CD4-positive, alpha-beta T cell treated with Interleukin-17A for 1 hour (primary cell): ENCODE measurements at regions not wholly inside any gene's neighbourhood (a gene's known extent, or its start where the extent isn't known, plus 50 kb on each side); places are given as distances from the start of the nearest gene placed in this dataset.

ENCODE experiments used
- DNase-seq: peaks from one replicate; pipeline ENCODE4 v3.0.0-alpha.2; 2020

DNA sequence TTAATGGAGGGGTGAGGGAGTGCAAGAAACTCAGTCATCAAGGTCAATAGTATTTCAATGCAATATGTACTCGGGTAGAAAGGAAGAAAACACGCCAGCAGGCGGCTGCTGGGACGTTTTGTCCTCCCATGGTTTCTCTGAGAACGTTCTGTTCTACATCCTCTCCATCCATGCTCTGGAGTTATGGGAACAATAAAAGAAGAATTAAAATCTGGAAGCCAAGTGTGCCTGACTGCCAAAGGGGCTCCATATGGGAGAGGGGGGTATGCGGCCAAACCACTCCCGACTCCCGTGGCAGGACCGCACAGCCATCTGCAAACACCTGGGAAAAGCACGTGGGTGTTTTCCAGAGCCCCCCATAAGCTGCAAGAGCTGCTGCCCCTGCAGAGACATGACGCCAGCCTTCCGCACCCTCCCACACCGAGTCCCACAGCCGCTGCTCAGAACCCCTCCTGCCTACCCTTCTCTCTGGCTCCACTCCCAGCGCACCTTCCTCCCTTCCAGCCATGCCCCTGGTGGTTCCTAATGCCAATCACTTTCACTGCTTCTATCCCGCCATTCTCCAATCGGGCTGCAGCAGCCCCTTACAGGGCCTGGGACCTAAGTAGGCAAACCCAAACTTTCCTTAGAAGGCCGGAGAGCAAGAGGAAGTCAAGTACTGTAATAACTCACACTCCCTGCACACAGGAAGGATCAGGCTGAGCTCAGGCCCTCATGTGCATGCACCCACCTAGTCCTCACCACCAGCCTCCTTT lies 241.6 kb downstream of the SYK start:
- no peak for DNase-seq

- DNase-seq, result no peak
Observed at GRCh38 chr9:91043811-91044175, 242.2 kb downstream of the SYK start.

GRCh38 chr9:91044354-91044753 lies 242.7 kb downstream of the SYK start:
- no peak for DNase-seq

- no peak for DNase-seq
Observed at GRCh38 chr9:91045041-91045440, 243.4 kb downstream of the SYK start.

DNA sequence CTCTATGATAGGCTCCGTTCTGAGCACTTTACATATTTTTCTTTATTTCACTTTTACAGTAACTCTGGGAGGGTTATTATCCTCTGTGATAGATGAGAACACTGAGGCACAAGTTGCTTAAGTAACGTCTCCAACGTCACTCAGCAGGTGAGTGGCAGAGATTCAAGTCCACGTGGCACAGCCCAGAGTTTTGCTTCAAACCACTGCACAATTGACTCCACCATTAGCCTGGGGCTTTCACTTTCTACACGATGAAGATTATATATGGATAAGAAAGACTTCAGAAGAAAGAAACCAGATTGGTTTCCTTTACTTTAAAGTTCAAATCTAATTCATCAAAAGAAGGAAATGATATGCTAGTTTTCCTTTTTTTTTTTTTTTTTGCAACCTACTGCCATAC lies 245.9 kb downstream of the SYK start:
- peak; percentile 48 for DNase-seq

DNA sequence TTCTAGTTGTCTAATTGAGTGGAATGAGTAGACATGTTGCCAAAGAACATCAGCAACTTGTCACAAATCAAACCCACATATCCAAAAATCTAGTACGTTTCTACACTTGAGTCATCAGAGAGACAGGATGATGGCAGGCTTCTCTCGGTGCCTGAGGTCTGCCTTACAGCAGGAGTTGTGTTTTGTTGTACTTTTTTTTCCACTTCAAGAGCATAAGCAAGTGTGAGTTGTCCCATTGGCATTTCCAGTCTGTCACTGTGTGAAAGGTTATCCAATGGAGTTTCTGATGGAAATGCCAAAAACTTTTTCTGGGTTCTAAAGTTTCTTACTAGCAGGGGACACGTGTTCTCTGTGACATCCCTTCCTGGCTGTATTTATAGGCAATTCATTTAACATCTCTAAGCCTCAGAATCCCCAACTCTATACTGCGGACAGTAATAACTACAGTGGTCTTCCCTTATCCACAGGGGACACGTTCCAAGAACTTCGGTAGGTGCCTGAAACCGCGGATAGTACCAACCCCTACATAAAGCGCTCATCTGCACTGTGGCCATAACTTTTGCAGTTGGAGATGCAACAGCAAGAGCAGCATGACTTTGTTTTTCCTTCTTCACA lies 246.5 kb downstream of the SYK start:
- DNase-seq, result peak; percentile 6

DNA sequence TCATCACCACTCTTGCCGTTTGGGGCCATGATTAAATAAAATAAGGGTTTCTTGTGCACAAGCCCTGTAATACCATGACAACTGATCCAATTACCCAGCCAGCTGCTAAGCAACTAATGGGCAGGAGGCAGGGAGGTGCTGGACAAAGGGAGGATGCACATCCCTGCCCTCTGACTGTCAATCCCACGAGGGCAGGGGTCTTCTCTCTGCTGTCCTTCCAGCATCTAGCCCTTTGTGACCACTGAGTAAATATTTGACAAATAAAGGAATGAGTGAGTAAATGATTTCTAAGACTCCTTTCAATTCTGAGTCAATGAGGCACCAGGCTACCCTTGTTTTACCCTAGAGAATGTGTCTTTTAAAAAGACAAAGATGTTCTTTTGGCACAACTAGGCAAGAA lies 247.1 kb downstream of the SYK start:
- no peak for DNase-seq

GRCh38 chr9:91053824-91054223 lies 252.2 kb downstream of the SYK start:
- DNase-seq, result no peak

DNA sequence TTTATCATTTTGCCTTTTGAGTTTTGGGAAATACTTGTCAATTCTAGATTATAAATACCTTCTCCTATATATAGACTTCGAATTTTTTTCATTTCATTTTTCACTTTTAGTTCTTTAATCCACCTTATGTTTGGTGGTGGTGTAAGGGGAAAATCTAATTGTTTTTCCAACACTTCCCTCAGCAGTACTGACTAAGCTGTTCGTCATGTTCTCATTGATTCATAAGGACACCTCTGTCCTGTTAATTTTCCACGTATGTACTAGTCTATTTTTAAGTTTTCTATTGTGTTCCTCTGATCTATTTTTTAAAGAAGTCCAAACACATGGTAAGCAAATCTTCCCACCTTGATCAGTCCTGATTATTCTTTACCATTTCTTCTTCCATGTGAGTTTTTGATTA lies 254.2 kb downstream of the SYK start:
- no peak for DNase-seq

GRCh38 chr9:91056486-91056885 lies 254.9 kb downstream of the SYK start:
- no peak for DNase-seq

DNA sequence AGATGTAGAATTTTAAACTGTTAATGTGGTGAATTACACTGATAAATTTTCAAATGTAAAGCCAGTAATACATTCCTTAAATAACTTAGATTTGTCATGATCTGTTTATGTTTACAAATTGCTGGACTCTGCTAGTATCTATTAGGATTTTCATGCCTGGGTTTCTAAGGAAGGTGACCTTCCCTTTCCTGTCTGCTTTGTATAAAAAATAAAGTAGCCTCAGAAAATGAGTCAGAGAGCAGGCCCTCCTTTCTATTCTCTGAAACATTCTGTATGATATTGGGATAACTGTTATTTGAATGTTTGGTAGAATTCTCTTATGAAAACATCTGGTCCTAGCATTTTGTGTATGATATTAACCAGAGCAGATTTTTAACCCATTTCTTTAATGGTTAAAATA lies 255.3 kb downstream of the SYK start:
- DNase-seq, result no peak

DNA sequence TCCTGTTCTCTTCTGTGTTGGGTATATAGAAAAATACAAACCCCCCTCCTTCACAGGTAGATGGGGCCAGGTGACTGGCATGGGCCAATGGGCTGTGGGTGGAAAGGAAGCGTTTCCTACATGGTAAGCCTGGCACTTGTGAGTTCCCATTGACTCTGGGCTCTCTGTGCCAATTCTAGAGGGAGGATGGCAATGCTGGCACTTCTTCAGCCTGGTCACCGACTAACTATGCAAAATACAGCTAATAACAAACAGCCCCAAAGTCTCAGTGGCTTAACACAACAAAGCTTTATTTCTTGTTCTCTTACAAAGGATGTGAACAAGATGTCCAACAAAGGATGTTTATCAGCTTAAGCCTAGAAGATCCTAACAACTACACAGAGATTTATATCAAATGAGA lies 258.1 kb downstream of the SYK start:
- DNase-seq, result no peak

- DNase-seq, result no peak
Observed at GRCh38 chr9:91060520-91061343, 259.1 kb downstream of the SYK start.

GRCh38 chr9:91061506-91061905 lies 259.9 kb downstream of the SYK start:
- DNase-seq, result no peak

DNA sequence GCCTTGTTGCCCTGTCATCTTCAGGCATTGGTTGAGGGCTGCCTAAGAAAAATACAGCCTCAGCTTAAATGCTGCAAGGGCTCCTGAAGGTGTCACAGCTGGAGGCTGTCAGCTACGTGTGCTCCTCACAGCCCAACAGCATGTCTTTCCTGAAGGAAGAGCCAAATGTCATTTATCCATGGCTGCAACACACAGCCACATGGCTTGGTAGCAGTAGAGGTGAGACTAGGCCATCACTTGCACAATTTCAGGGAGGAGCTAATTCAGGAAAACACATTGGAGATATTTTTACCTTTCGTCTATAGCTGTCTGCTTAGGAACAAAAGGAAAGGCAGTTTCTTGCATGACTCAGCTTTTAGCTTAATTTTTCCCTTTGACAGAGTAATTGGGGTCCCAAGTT lies 260.7 kb downstream of the SYK start:
- no peak for DNase-seq

GRCh38 chr9:91063471-91063870 lies 261.9 kb downstream of the SYK start:
- DNase-seq, result no peak

DNA sequence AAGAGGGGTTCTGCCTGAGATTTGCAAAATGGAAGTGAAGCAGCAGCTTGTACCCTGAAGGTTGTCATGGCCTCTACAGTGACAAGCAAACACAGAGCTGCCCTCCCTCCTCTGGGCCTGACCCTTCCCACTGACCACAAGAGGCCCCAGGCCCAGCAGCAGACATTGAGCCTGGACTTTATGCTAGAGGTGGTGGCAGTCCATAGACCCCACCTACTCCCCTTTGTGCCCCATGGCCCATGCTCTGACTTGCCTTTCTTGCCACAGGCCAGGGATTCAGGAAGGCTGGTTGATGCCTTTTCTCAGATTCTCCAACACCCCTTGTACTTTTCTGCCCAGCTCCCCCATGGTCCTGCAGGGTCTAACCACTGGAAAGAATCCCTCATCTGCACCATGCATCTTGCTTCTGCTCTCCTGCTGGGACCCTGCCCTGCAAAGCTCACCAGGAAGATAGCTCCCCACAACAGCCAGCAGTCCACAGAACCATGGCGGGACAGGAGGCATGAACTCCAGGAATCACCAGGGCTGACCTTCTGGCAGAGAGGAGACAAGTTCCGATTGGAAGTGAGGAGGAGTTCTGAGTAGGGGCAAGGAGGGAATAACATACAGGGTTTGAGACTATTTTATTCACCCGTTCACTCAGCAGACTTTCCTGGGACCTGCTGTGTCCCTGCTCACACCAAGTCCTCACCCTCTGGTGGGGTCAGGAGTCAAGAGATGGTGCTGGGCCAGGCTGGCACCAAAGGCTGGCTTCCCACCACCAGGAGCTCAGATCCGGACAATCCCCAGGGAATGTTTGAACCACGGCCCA lies 263.8 kb downstream of the SYK start:
- no peak for DNase-seq

DNA sequence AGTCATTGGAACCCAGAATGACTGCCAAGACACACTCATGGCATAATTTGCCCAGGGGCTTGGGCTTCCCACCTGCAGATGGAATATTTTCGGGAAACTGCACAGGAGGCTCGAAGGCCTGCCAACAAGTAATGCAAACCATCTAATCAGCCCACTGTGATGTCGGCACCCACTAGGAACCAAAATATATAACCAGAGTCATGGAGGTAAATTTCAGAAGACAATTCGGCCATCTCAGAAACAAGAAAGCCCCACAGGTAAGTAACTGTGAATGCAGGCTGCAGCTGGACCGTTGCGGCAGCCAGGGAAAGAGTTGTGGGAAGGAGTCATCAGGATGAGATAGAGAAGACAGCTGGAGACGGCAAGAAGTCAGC lies 264.4 kb downstream of the SYK start:
- DNase-seq, result no peak

DNA sequence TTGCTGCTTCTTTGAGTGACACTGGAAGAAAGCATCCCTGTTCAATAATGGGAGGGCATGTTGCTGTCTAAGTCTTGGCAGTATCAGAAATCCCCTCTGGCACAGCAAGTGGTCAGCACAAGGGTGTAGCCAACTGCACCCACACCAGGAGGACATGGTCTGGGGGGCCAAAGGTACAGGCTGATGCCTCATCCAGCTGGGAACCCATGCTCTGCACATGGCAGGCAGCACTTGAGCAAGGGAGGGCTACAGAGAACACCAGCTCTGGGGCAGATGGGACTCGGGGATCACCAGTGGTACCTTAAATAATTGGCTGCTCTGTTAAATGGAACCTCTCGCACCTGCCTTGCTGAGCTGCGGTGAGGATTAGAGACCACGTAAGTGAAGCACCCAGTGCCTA lies 265.2 kb downstream of the SYK start:
- DNase-seq, result no peak

DNA sequence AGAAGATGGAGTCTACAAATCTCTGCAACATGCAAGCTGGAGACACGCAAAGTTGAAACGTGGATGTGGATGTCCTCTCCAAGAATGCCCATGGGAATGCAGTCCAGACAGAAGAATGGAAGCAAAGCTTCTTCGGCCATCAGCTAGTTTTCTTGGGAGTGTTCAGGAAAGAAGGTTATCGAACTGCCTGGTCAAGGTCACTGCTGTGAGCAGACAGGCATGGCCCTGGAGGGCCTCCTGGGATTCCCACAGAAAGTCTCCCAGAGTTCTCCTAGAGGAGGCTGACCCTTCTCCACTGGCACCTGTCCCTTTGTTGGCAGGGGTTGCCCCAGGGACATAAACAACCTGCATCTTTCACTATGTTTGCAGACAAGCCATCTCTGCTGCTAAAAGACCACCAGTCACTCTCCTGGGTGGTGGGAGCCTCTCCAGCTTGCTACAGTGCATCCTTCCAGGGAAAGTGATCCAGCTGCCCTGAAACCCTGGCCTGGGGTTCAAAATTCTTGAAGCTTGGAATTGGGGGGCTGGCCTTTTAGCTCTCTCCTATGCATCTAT lies 265.8 kb downstream of the SYK start:
- no peak for DNase-seq

DNA sequence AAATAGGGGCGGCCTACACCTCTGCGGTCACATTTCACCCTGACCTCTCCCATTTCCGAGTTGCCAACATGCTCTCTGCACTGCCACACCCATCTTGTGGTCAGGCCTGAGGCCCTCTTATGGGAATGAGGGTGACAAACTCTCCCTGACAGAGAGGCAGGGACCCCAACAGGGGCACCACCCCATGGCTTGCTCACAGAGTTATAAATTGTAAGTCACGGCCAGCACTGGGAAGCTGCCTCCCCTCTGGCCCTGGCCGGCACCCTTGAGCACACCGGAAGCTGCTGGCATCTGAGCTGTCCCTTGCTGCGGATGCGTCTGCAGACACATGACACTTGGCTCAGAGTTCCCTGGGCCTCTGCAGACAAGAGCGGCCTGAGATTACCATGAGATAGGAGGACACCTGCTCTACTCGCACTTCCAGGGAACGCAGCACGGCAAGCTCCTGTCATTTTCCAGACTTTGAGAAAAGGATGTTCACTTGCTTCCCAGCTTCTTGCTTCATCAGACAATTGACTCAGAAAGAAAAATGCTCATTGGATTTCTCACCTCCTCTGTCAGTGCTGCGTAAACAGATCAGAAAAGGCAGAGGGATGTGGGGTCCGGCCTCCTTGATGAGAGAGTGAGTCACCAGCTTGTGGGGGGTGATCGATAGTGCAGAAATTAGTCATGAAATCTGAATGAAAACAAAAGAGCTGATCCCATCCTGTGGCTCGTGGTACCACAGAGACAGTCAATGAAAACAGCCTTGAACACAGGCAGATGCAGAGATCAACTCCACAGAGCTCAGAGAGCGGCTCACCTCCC lies 269.8 kb downstream of the SYK start:
- DNase-seq, result no peak
